Medulla oblongata (tissue), 1 donor: ENCODE measurements at regions not wholly inside any gene's neighbourhood (a gene's known extent, or its start where the extent isn't known, plus 50 kb on each side); places are given as distances from the start of the nearest gene placed in this dataset.
"Not testable (repeated sequence)": the region's sequence is repeated elsewhere in the genome, so short reads cannot be mapped to it uniquely, and the experiment has no call there.

Experiments
- DNase-seq: peaks from one replicate; pipeline ENCODE4 v3.0.0-alpha.2; 2015; ENCODE audit errors: extremely low spot score

- DNase-seq = no peak
Measured at GRCh38 chr6:160804639-160805038, 102.6 kb downstream of the PLG start.

DNA sequence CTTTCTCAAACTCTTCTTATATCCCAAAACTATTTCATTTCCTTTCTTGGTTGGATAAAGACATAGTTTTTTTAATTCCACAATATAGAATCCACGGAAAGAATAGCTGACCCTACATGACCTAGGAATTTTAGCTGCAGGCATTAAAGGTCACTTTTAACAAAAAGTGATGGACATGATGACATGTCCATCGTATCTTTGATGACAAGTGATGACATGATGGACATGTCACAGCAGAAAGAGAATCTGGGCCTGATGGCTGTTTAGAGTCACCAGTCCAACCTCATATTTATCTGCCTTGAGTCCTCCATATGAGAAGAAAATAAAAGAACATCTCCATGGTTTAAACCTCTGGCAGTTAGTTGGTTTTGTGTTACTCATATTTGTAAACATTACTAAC lies 106.2 kb downstream of the PLG start:
- DNase-seq = no peak

DNA sequence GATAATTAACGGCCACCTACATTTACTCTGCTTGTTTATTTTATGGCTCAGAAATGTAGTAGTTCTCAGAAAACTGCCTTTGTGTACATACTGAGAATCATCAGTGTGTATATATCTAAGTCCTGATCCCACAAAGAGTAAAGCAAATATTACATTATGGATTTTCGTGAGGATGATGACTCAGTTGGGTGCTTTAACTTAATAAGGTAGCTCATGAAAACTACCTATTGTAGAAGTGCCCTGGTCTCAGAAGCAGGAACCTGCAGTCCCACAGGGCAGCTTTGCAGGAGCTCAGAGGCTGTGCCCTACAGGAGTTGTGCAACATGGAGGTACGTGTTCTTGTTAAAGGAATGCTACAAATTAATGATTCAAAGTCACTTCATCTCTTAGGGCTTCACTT lies 108.2 kb downstream of the PLG start:
- DNase-seq = no peak

- no peak for DNase-seq
Measured at GRCh38 chr6:160812097-160812496, 110.1 kb downstream of the PLG start.

GRCh38 chr6:160818934-160819333 lies 116.9 kb downstream of the PLG start:
- no peak for DNase-seq

DNA sequence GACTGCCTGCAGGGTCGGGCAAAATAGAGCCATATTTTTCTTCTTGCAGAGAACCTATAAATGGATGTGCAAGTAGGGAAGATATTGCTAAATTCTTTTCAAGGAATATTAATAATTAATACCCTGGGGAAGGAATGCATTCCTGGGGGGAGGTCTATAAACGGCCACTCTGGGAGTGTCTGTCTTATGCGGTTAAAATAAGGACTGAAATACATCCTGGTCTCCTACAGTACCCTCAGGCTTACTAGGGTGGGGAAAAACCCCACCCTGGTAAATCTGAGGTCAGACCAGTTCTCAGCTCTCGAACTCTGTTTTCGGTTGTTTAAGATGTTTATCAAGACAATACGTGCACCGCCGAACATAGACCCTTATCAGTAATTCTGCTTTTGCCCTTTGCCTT lies 118.6 kb downstream of the PLG start:
- not testable (repeated sequence) for DNase-seq

- DNase-seq = no peak
Measured at GRCh38 chr6:160831739-160832138, 129.7 kb downstream of the PLG start.

GRCh38 chr6:160832422-160832821 lies 130.4 kb downstream of the PLG start:
- no peak for DNase-seq

- no peak for DNase-seq
Measured at GRCh38 chr6:160837146-160837545, 135.1 kb downstream of the PLG start.

- no peak for DNase-seq
Measured at GRCh38 chr6:160851031-160851430, 140.5 kb upstream of the MAP3K4 start.

DNA sequence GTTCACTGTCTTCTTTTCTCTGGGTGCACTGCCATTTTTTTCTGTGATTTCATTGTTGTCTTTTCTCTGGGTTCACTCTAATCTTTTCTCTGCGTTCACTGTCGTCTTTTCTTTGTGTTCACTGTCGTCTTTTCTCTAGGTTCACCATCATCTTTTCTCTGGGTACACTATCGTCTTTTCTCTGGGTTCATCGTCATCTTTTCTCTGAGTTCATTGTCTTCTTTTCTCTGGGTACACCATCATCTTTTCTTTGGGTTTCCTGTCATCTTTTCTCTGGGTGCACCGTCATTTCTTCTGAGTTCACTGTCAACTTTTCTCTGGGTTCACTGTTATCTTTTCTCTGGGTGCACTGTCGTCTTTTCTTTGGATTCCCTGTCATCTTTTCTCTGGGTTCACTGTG lies 137.6 kb upstream of the MAP3K4 start:
- DNase-seq = no peak

- no peak for DNase-seq
Measured at GRCh38 chr6:160858886-160859285, 132.7 kb upstream of the MAP3K4 start.

DNA sequence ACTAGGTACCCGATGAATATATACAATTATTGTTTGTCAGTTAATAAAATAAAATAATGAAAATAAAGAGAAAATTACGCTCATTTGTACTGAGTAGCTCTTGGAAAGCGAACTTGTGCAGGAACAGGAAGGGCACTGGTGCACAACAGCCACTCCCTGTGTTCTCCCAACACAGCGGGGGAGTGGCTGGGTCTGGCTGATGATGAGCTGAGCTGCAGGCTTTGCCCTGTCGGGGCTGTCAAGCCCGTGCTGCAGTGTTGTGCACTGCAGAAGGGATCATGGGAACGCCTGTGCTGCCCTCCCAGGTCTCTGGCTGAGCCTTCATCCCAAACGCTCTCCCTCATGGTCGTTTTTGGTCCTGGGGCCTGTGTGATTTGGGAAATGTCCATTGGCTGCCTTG lies 131.7 kb upstream of the MAP3K4 start:
- no peak for DNase-seq

DNA sequence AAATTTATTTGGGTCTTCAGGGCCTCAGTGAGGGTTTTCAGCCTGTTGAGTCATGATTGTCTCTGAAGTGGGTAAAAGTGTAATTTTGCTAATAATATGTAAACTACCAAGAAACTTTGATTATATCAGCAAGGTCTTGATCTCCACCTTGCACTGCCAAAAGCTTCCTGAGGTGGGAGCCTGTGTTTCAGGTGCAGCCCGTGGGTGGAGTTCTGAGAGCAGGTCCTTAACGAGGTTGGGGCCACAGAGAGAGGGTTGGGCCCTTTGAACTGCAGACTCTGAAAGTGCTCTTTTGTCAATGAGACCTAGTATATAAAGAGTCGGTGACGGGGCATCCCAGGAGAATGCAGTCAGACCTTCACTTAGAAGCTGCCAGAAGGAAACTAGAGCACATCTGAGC lies 129.7 kb upstream of the MAP3K4 start:
- DNase-seq = no peak

- no peak for DNase-seq
Measured at GRCh38 chr6:160863782-160864181, 127.8 kb upstream of the MAP3K4 start.

DNA sequence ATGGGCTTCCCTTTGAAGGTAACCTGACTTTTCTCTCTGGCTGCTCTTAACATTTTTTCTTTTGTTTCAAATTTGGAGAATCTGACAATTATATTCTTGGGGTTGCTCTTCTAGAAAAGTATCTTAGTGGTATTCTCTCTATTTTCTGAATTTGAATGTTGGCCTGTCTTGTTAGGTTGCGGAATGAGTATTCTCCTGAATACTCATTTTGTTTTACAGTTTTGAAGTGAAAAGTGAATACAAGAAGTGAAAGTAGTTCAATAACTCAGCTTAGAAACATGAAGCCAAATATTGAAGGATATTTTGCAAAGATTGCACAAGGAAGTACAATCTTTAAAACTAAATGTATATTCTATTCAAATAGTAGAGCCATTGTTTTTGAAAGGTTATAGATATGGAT lies 120.2 kb upstream of the MAP3K4 start:
- no peak for DNase-seq

DNA sequence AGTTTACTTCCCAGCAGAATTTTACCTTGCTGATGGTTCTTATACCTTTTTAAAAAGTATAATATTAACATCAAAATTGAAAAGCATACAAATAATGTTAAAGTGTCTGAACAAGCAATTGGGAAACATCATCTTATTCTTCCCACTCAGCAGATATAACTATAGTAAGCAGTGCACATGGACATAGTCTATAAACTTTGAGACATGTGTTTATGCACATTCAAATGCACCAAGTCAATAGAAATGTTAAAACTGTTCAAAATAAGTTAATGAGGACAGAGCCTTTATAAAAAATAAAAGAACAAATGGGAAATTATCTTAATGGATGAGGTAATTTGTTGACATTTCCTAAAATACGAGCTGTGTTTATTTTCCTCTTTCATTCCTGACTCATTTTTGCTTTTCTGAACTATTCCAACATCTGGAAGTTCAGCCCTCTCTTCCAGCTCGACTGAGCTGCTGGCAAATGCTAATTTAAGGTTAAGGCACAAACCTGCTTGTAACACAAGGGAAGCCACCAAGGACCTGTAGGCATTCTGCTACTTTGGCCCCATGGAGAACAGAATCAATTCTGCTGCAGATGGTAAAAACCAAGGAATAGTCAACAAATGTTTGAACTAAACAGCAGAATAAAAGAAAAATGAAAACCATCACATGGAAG lies 110.3 kb upstream of the MAP3K4 start:
- no peak for DNase-seq

DNA sequence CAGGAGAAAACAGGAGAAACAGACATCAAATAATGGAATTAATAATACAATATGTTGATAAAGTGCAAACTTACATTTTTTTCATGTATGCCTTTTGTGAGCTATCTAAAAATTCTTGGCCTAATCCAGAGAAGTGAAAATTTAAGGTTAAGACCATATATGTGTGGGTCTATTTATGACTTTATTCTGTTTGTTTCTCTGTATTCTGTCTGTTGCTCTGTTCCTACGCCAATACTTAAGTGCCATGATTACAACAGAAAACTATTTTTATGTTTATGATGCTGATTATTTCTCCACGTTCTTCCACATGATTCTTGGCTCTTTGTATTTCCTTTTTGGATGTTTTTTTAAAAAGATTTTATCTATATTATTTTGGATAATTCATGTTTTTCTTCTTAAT lies 109.6 kb upstream of the MAP3K4 start:
- DNase-seq = no peak

GRCh38 chr6:160882791-160883279 lies 108.7 kb upstream of the MAP3K4 start:
- DNase-seq = no peak

DNA sequence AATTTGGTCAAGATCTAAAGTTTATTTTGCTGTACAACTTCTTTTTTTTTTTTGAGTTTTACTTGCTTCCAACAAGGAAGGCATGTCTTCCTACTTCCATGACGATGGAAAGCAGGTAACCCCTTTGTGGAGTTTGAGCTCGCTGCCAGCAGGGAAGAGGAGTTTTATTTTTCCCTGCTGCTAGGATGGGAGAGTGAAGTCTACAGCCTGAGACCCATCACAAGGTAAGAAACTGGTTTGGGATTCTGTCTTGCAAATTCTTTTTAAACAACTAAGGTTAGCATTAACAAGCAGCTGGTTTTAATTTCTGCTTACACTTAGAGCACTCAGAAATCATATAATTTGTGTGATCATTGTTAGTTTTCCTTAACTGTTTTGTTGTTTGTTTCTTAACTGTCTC lies 108.0 kb upstream of the MAP3K4 start:
- DNase-seq = no peak

DNA sequence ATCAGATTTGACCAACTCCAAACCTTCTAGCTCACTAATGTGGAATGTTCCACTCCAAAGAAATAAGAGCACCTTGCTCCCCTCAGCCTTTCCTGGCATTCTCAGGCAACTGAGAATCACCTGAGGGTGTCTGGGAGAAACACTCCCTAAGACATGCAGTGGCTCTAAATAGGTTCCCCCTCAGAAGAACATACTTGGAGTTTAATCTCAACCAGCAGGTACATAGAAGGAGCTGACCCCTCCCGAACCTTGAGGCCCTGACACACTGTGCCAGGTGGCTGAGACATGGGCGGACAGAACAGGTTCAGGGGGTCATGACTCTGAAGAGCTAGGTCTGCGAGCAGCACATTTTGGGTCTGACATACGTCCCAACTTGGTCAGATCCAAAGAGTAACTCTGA lies 107.6 kb upstream of the MAP3K4 start:
- DNase-seq = no peak

DNA sequence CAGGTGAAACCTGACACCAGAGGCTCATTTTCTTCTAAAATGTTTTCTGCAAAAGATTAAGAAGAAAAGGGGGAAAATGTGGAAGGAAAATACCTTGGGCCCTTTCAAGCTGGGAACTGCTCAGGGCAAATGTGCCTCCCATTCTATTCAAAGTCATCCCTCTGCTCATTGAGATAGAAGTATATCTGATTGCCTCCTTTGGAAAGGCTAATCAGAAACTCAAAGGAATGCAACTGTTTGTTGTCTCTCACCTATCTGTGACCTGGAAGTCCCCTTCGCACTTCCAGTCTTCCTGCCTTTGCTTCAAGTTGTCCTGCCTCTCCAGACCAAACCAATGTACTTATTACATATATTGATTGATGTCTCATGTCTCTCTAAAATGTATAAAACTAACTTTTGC lies 102.4 kb upstream of the MAP3K4 start:
- DNase-seq = not testable (repeated sequence)

DNA sequence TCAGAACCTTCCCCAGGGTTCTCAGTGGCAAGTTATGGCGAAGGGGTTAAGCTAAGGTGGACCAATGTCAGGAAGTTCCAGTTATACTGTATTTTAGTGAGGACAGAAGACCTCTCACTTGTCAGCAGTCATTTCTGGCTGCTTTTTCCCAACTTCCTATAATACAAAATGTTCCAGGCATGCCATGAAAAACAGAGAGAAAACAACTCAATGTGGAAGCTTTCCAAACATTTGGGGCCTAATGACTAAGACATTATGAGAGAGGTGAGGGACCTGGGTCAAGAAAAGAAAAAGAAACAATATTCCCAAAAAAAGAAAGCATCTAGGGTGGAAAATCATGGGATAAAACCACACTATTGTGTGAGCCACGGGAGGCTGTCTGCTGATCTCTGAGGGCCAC lies 99.9 kb upstream of the MAP3K4 start:
- no peak for DNase-seq

DNA sequence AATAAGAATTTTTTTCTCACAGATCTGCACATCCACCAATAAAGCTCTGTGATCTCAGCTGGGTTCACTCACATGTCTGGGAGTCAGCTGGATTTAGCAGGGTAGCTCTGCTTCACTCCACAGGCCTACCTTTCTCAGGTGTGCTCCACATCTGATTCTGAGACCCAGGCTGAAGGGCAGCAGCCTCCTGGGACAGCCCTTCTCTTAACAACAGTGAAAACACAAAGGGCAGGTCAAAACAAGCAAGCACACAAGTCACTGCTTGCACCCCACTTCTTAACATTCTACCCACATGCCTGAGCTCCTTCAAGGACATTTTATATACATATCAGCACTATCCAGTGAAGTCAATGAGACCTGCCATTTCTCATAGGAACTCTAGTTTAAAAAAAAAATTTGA lies 96.0 kb upstream of the MAP3K4 start:
- no peak for DNase-seq
